ENCODE measurements at regions not wholly inside any gene's neighbourhood (a gene's known extent, or its start where the extent isn't known, plus 50 kb on each side); places are given as distances from the start of the nearest gene placed in this dataset.

GRCh38 chr9:89911721-89912604 is 307.2 kb downstream of the GADD45G start:
- no peak for DNase-seq (ENCODE audit: low spot score)

GRCh38 chr9:89912605-89912953 is 307.8 kb downstream of the GADD45G start:
- DNase-seq (ENCODE audit: low spot score), result no peak

GRCh38 chr9:89915187-89915586 is 310.4 kb downstream of the GADD45G start:
- no peak for DNase-seq (ENCODE audit: low spot score)

- DNase-seq (ENCODE audit: low spot score), result no peak
Measured at GRCh38 chr9:89916001-89916597, 311.3 kb downstream of the GADD45G start.

GRCh38 chr9:89917861-89918260 is 313.0 kb downstream of the GADD45G start:
- no peak for DNase-seq (ENCODE audit: low spot score)

- peak; percentile 44 for DNase-seq (ENCODE audit: low spot score)
Measured at GRCh38 chr9:89919171-89919681, 314.4 kb downstream of the GADD45G start.

- no peak for DNase-seq (ENCODE audit: low spot score)
Measured at GRCh38 chr9:89920131-89920530, 315.3 kb downstream of the GADD45G start.

GRCh38 chr9:89920951-89921350 is 316.1 kb downstream of the GADD45G start:
- peak; percentile 25 for DNase-seq (ENCODE audit: low spot score)

GRCh38 chr9:89922099-89922498 is 317.3 kb downstream of the GADD45G start:
- no peak for DNase-seq (ENCODE audit: low spot score)

GRCh38 chr9:89923174-89923573 is 318.4 kb downstream of the GADD45G start:
- DNase-seq (ENCODE audit: low spot score), result no peak

- DNase-seq (ENCODE audit: low spot score), result no peak
Measured at GRCh38 chr9:89923961-89924504, 319.2 kb downstream of the GADD45G start.

GRCh38 chr9:89924611-89925010 is 319.8 kb downstream of the GADD45G start:
- DNase-seq (ENCODE audit: low spot score), result no peak

GRCh38 chr9:89926167-89926566 is 321.4 kb downstream of the GADD45G start:
- no peak for DNase-seq (ENCODE audit: low spot score)

GRCh38 chr9:89926691-89927220 is 321.9 kb downstream of the GADD45G start:
- DNase-seq (ENCODE audit: low spot score), result no peak

GRCh38 chr9:89928106-89928505 is 323.3 kb downstream of the GADD45G start:
- DNase-seq (ENCODE audit: low spot score), result no peak

- DNase-seq (ENCODE audit: low spot score), result no peak
Measured at GRCh38 chr9:89928521-89929275, 323.9 kb downstream of the GADD45G start.

GRCh38 chr9:89929315-89929672 is 324.5 kb downstream of the GADD45G start:
- DNase-seq (ENCODE audit: low spot score), result no peak

- DNase-seq (ENCODE audit: low spot score), result peak; percentile 22
Measured at GRCh38 chr9:89929673-89930480, 325.1 kb downstream of the GADD45G start.

- DNase-seq (ENCODE audit: low spot score), result no peak
Measured at GRCh38 chr9:89933578-89933977, 328.8 kb downstream of the GADD45G start.

GRCh38 chr9:89935115-89935514 is 330.3 kb downstream of the GADD45G start:
- no peak for DNase-seq (ENCODE audit: low spot score)

- DNase-seq (ENCODE audit: low spot score), result no peak
Measured at GRCh38 chr9:89935801-89936200, 331.0 kb downstream of the GADD45G start.
